Right lobe of liver (tissue), 4 donors: ENCODE measurements at regions not wholly inside any gene's neighbourhood (a gene's known extent, or its start where the extent isn't known, plus 50 kb on each side); places are given as distances from the start of the nearest gene placed in this dataset.

Source experiments
- POLR2A ChIP-seq: fragments of 450-650 bp; IDR thresholded peaks from one replicate; pipeline ENCODE4 v1.6.1; 2017; ENCODE audit warnings: antibody characterized with exemption, mild to moderate bottlenecking
- TF ChIP-seq, protein P1 (sequence below), 4 donors: fragments of 200-600 bp in 3 of 4; fragments of 450-650 bp in 1 of 4; IDR thresholded peaks; one replicate each; pipeline versions ENCODE4 v1.5.1 to v1.8.0; 2016 to 2022; ENCODE audit warnings: antibody characterized with exemption in 4 of 4, mild to moderate bottlenecking in 2 of 4
- donor health status: DM: no; HTN: no; CAD: no.
- donor health status: DM: no; HTN: no; CAD: no.
- donor health status: DM: no; HTN: yes; CAD: no.

DNA sequence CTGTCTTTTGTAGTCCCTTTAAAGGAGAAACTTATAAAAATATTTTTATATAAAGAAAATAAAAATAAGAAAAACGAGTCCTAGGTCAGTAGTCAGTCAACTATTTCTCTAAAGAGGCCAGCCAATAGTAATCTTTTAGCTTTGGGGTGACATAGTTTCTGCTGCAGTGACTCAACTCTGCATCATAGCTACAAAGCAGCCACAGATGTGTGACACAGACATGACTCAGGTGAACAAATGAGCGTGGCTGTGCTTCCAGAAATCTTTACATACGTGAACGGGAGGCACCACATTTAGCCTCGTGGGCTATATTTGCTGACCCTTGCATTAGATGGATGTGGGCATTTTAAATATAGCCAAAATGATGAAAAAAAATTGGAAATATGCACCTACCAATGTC is 1862.5 kb upstream of the TENM3 start:
- no peak for TF ChIP-seq POLR2A
- TF ChIP-seq, protein P1, sequence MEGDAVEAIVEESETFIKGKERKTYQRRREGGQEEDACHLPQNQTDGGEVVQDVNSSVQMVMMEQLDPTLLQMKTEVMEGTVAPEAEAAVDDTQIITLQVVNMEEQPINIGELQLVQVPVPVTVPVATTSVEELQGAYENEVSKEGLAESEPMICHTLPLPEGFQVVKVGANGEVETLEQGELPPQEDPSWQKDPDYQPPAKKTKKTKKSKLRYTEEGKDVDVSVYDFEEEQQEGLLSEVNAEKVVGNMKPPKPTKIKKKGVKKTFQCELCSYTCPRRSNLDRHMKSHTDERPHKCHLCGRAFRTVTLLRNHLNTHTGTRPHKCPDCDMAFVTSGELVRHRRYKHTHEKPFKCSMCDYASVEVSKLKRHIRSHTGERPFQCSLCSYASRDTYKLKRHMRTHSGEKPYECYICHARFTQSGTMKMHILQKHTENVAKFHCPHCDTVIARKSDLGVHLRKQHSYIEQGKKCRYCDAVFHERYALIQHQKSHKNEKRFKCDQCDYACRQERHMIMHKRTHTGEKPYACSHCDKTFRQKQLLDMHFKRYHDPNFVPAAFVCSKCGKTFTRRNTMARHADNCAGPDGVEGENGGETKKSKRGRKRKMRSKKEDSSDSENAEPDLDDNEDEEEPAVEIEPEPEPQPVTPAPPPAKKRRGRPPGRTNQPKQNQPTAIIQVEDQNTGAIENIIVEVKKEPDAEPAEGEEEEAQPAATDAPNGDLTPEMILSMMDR (IDR thresholded peaks at IDR 0.05) = no peak
